IMR-90 (cell line): ENCODE measurements at regions not wholly inside any gene's neighbourhood (a gene's known extent, or its start where the extent isn't known, plus 50 kb on each side); places are given as distances from the start of the nearest gene placed in this dataset.

Source experiments
- ATAC-seq: fragments of 200-7000 bp; cut with Tn5 transposase; 2 replicates; pipeline ENCODE4 v1.9.1; 2020; ENCODE audit warnings: low read depth, mild to moderate bottlenecking, moderate library complexity
- BruUV-seq: library from RNA; stranded (reverse); fragments of 400-500 nt; replicated peaks from 2 replicates; lab custom pipeline; 2021; lab: Mats Ljungman, UMichigan
- CTCF ChIA-PET: fragments of 300-600 bp; formaldehyde crosslinking; extraction: SDS; loops from one replicate; lab custom pipeline; 2021; ENCODE audit warnings: antibody characterized with exemption; lab: Yijun Ruan, JAX
- POLR2A ChIA-PET: fragments of 300-600 bp; sonication (Branson Sonifier 250); formaldehyde crosslinking; loops from one replicate; lab custom pipeline; 2022; ENCODE audit warnings: antibody characterized with exemption; ENCODE audit not compliant: unreplicated experiment; lab: Charles Lee
- DNase-seq: peaks from one replicate; pipeline ENCODE4 v3.0.0; 2013
- H2AFZ ChIP-seq: replicated peaks from 2 replicates; pipeline ENCODE3; 2013; ENCODE audit warnings: low read length, mild to moderate bottlenecking; ENCODE audit not compliant: poor library complexity
- H2AK5ac ChIP-seq: 2 replicates; pipeline ENCODE4 v1.6.1; 2013; ENCODE audit warnings: low read depth, low read length, inconsistent platforms
- H2AK9ac ChIP-seq: replicated peaks from 2 replicates; pipeline ENCODE3; 2013; ENCODE audit warnings: mild to moderate bottlenecking, low read depth, low read length, moderate library complexity; ENCODE audit not compliant: poor library complexity
- H2BK120ac ChIP-seq: 2 replicates; pipeline ENCODE4 v1.6.1; 2013; ENCODE audit warnings: low read depth, low read length, inconsistent platforms
- H2BK15ac ChIP-seq: 3 replicates; pipeline ENCODE4 v1.6.1; 2013; ENCODE audit warnings: low read depth, low read length, inconsistent platforms
- H2BK20ac ChIP-seq: 2 replicates; pipeline ENCODE4 v1.6.1; 2013; ENCODE audit warnings: low read depth, mild to moderate bottlenecking, inconsistent platforms, low read length, moderate library complexity
- H2BK5ac ChIP-seq: 2 replicates; pipeline ENCODE4 v1.6.1; 2013; ENCODE audit warnings: mild to moderate bottlenecking, low read depth, low read length, inconsistent platforms; ENCODE audit not compliant: poor library complexity, severe bottlenecking
- H3K14ac ChIP-seq: replicated peaks from 2 replicates; pipeline ENCODE4 v1.6.1; 2013; ENCODE audit warnings: low read depth, low read length, inconsistent platforms
- H3K18ac ChIP-seq: 2 replicates; pipeline ENCODE4 v1.6.1; 2013; ENCODE audit warnings: low read depth, low read length, control low read depth
- H3K23ac ChIP-seq: 2 replicates; pipeline ENCODE4 v1.6.1; 2013; ENCODE audit warnings: low read depth, low read length, inconsistent platforms
- H3K27ac ChIP-seq: 2 replicates; pipeline ENCODE4 v1.5.1; 2013; ENCODE audit warnings: mild to moderate bottlenecking, control low read depth, low read length; ENCODE audit not compliant: insufficient read depth
- H3K27me3 ChIP-seq: 2 replicates; pipeline ENCODE4 v1.6.1; 2013; ENCODE audit warnings: low read length; ENCODE audit not compliant: control insufficient read depth, insufficient read depth
- H3K36me3 ChIP-seq: 2 replicates; pipeline ENCODE4 v1.6.1; 2013; ENCODE audit warnings: low read length, mixed read lengths; ENCODE audit not compliant: control insufficient read depth, insufficient read depth
- H3K4ac ChIP-seq: 2 replicates; pipeline ENCODE4 v1.6.1; 2013; ENCODE audit warnings: low read depth, low read length, inconsistent platforms
- H3K4me1 ChIP-seq: 2 replicates; pipeline ENCODE4 v1.6.1; 2013; ENCODE audit warnings: low read length, mixed read lengths; ENCODE audit not compliant: control insufficient read depth, insufficient read depth
- H3K4me2 ChIP-seq: 2 replicates; pipeline ENCODE4 v1.6.1; 2013; ENCODE audit warnings: low read depth, mild to moderate bottlenecking, control low read depth, low read length, moderate library complexity
- H3K4me3 ChIP-seq: 2 replicates; pipeline ENCODE4 v1.5.1; 2013; ENCODE audit warnings: low read depth, mild to moderate bottlenecking, control low read depth, low read length, moderate library complexity; ENCODE audit not compliant: insufficient read depth
- H3K56ac ChIP-seq: 2 replicates; pipeline ENCODE4 v1.6.1; 2013; ENCODE audit warnings: low read length, inconsistent platforms; ENCODE audit not compliant: insufficient read depth; ENCODE audit errors: extremely low read depth
- H3K79me1 ChIP-seq, 2 experiments: 2 replicates each; pipeline ENCODE4 v1.6.1; 2013; ENCODE audit warnings: low read length in 2 of 2, inconsistent platforms in 1 of 2, low read depth in 1 of 2
- H3K9ac ChIP-seq: 2 replicates; pipeline ENCODE4 v1.6.1; 2013; ENCODE audit warnings: low read depth, low read length, control low read depth
- H3K9me1 ChIP-seq: 2 replicates; pipeline ENCODE4 v1.6.1; 2013; ENCODE audit warnings: low read length, inconsistent platforms; ENCODE audit not compliant: insufficient read depth
- H3K9me3 ChIP-seq: 2 replicates; pipeline ENCODE4 v1.6.1; 2013; ENCODE audit warnings: low read length; ENCODE audit not compliant: control insufficient read depth, insufficient read depth
- H4K20me1 ChIP-seq: 2 replicates; pipeline ENCODE4 v1.6.1; 2013; ENCODE audit warnings: low read length, inconsistent platforms; ENCODE audit not compliant: insufficient read depth
- H4K5ac ChIP-seq: 2 replicates; pipeline ENCODE4 v1.6.1; 2013; ENCODE audit warnings: mild to moderate bottlenecking, low read depth, low read length, control low read depth
- H4K8ac ChIP-seq, 2 experiments: 2 replicates each; pipeline ENCODE4 v1.6.1; 2013; ENCODE audit warnings: low read depth in 2 of 2, low read length in 2 of 2, control low read depth in 1 of 2, inconsistent platforms in 1 of 2
- H4K91ac ChIP-seq: 2 replicates; pipeline ENCODE4 v1.6.1; 2013; ENCODE audit warnings: low read depth, low read length, inconsistent platforms; ENCODE audit not compliant: insufficient read depth
- MXI1 ChIP-seq: IDR thresholded peaks from 2 replicates; pipeline ENCODE4 v1.6.1; 2012; ENCODE audit warnings: low read depth, mild to moderate bottlenecking, low read length, moderate library complexity, borderline replicate concordance
- RAD21 ChIP-seq: IDR thresholded peaks from 2 replicates; pipeline ENCODE4 v1.6.1; 2012; ENCODE audit warnings: low read length, improper control_type of control experiment
- WGBS, 2 experiments: methylation state at CpG; one replicate each; pipeline versions ENCODE4 v1.1.5 to v1.1.7; 2013; ENCODE audit warnings: missing lambda C conversion rate in 2 of 2; ENCODE audit not compliant: insufficient read length in 1 of 2; ENCODE audit errors: extremely low coverage in 2 of 2; 5-methylcytosine and 5-hydroxymethylcytosine counted together
- dilution Hi-C: fragments of 300-500 bp; cut with HindIII; formaldehyde crosslinking; loops from one replicate; pipeline ENCODE4 v1.14.3; 2018; ENCODE audit warnings: low sequenced_read_pairs; ENCODE audit not compliant: unreplicated experiment
- in situ Hi-C: fragments of 300-500 bp; cut with MboI; formaldehyde crosslinking; loops from 3 replicates; pipeline ENCODE4 v1.14.3; 2019; ENCODE audit warnings: low sequenced_read_pairs, inconsistent platforms, mixed read lengths
- intact Hi-C: fragments of 100-400 bp; cut with micrococcal nuclease; formaldehyde crosslinking; loops from 2 replicates; pipeline ENCODE4 v1.10.0; 2022

DNA sequence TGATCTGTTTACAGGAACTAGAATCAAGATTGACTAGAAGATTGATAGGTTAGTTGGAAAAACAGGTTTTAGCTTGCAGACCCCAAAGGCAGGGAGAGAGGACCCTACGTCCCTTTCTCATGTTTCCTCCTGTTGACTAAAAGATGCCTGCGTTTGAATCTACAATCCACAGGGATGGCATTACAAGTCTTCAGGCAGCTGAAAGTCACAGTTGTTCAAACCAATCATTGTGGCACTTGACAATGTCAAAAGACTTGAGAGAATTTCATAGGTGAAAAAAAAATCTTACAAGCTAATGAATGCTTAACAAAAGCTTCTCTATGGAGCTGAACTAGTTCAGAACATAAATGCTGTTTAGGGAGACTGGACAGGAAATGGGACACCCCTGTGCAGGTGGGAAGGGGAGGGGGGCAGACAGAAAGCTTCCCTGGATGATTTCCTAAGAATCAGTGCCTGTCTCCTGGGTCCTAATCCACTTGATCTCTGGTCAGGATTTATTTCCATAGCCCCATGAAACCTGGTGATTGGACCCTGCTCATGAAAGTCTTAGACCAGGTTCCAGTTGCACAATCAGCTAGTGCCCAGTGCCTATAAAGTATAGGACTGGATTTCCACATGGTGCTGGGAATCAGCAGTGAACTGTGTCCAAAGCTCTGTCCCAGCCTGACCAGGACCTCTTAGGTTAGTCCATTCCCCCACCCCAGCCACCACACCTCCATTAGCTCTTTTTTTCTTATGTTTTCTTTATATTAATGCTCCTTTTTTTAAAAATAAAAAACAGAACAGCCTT lies 91.6 kb upstream of the BCAR3 start:
- Histone ChIP-seq H2BK20ac (no peak overlapping the region), H2BK15ac (no peak overlapping the region), H2AK9ac (no peak overlapping the region), H3K14ac (no peak overlapping the region), H3K4ac (no peak overlapping the region), H3K4me3 (no peak overlapping the region), H4K91ac (no peak overlapping the region), H3K9me1 (no peaks in the 10 kb centered on the region), H3K23ac (no peak overlapping the region), H3K27ac (no peak overlapping the region), H2AK5ac (no peak overlapping the region), H3K9ac (no peak overlapping the region), H3K79me1 (no peaks in the 10 kb centered on the region), H2BK5ac (no peak overlapping the region), H3K18ac (no peak overlapping the region), H3K4me2 (no peak overlapping the region), H4K5ac (no peak overlapping the region), H4K8ac (no peak overlapping the region), H4K20me1 (no peaks in the 10 kb centered on the region), H3K9me3 (no peaks in the 10 kb centered on the region), H3K4me1 (peaks cover 7% of the 10 kb centered on the region), H2BK120ac (no peak overlapping the region), H3K56ac (no peak overlapping the region), H3K27me3 (peaks cover 14% of the 10 kb centered on the region; the same call in 1 of the 2 replicates), H3K36me3 (no peaks in the 10 kb centered on the region), H2AFZ (no peak overlapping the region)
- no TSS peak for BruUV-seq
- in situ Hi-C loops (no loop called here), intact Hi-C loops (no loop called here), dilution Hi-C loops (no loop called here)
- TF ChIP-seq MXI1: no peak
- no peak for TF ChIP-seq RAD21
- ChIA-PET POLR2A (no interaction called here), CTCF (no interaction called here)
- 86% methylated on average over 1 of the region's 2 CpGs; no CpG with 5 or more reads in 1 of the 2 experiments for WGBS, 2 experiments
- ATAC-seq: no peak
- DNase-seq: no peak
